ENCODE measurements at regions not wholly inside any gene's neighbourhood (a gene's known extent, or its start where the extent isn't known, plus 50 kb on each side); places are given as distances from the start of the nearest gene placed in this dataset.

DNA sequence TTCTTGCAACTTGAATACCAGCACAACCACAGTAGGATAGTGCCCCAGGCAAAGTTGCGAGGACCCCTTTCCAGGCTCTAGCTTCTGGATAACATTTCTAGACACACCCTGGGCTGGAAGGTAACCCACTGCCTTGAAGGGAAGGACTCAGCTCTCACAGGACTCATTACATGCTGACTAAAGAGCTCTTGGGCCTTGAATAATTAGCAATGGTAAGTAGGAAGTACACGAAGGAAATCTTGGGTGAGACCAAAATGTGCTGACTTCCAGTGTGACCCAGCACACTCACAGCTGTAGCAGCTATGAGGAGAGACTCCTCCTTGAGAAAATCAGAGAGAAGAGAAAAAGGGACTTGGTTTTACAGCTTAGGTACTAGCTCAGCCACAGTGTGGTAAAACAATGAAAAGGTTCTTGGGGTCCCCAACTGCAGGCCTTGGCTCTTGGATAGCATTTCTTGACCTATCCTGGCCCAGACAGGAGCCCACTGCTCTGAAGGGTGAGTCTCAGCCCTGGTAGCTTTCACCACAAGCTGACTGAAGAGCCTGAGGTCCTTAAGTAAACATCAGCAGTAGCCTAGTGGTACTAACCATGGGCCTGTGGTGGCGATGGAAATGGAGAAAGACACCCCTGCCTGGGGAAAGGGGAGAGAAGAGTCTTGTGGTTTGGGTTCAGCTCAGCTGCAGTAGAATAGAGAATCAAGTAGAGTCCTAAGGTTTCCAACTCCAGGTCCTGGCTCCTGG lies 621.7 kb downstream of the SEMA5A start (continued):
- no peak for TF ChIP-seq NANOG (IDR thresholded peaks at IDR 0.05; ENCODE audit: insufficient read depth, low read depth, low read length, poor library complexity, severe bottlenecking)
- no peak for TF ChIP-seq FOSL1 (IDR thresholded peaks at IDR 0.05; ENCODE audit: insufficient read depth, low read depth, low read length)
- TF ChIP-seq ASH2L (IDR thresholded peaks at IDR 0.05; ENCODE audit: low read length), result no peak

Measured in H1 (cell line).